ENCODE measurements at regions not wholly inside any gene's neighbourhood (a gene's known extent, or its start where the extent isn't known, plus 50 kb on each side); places are given as distances from the start of the nearest gene placed in this dataset.
"Not testable (repeated sequence)": the region's sequence is repeated elsewhere in the genome, so short reads cannot be mapped to it uniquely, and the experiment has no call there.

DNA sequence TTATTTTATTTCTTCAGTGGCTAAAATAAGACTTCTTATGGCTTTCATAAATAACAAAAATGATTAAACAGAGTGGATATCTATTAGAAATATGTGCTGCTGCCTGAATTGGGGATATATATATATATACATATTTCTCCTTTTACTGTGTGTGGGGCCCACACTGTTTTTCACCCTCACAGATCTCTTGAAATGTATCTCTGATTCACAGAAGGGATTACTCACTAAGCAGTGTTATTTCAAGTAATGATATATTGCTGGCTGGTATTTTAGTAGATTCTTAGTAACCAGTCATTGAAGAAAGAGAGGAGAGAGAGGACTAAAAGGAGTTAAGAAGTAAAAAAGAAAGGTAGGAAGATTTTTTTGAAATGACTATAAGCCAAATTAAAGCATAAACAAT is 308.6 kb upstream of the NRP1 start:
- DNase-seq, result no peak

DNA sequence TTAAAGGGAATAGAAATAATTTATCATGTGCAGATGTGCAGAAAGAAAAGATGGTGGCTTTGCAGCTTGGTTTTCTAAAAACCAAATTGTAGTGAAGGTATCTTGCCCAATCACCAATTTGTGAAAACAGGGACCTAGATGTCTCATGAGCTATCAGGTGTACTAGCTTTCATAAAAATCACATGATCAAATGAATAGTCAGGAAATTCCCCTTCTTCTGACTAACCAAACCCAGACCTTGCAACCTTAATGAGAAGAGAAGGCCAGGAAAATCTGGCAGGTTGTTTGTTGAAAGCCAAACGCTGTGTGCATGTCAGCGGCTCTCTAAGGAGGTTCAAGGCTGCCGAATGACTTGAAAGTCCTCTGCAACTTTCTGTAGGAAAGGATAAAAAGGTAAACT is 304.4 kb upstream of the NRP1 start:
- DNase-seq, result no peak

DNA sequence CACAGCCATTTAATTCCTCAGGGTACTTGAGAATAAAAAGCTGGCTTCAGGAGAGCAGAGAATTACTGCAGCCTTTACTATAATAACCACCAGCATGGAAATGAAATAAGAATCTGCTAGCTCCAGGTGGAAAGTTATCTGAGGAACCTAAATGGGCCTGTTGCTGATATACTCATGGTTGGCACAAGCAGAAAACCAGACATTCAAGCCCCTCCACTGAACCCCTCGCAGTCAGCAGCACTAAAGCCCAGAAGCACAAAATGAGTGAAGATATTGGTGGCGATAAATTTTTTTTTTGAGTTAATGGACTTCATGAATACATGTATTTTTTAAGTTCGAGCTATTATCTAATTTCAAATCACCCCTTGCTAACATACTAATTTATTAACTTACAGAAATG is 303.9 kb upstream of the NRP1 start:
- DNase-seq, result no peak

DNA sequence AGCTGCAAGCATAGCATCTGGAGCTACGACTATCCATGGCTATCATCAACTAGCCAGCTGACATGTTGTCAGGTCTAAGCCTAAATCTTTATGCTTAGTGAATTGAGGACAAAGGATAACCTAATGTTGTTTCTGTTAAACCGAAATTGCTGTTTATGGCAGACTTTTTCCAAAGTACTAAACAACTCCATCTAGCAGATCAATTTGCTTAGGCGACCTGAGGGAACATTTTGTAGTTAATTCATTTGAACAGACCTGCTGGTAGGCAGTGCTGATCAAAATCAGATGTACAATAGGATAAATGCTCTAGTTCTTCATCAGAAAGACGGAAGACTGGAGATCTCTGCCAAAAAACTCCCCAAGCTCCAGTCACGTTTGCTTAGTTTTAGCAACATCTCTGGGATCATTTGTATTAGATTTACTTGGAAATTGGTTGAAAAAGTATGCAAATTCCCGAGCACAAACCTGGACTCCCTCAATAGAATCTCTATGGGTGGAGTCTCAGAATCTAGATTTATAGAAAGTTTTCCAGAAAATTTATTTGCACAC is 301.6 kb upstream of the NRP1 start:
- no peak for DNase-seq

DNA sequence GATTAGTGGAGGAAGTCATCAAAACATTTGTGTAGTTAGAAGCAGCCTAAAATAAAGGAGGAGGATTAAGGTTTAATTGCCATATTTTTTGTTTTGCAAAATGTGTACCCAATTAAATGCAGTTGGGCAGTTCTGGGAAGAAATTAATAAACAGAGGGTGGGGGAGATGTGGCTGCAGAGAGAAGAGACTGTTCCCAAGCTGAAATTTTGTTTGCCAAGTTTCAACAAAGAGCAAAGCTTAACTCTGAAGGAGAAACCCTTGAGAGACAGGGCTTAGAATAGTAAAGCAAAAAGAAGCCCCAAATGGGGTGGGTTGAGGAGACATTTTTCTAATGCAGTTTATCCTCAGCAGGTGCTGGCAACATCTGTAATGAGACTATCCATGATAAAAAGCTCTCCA is 298.0 kb upstream of the NRP1 start:
- DNase-seq, result no peak

DNA sequence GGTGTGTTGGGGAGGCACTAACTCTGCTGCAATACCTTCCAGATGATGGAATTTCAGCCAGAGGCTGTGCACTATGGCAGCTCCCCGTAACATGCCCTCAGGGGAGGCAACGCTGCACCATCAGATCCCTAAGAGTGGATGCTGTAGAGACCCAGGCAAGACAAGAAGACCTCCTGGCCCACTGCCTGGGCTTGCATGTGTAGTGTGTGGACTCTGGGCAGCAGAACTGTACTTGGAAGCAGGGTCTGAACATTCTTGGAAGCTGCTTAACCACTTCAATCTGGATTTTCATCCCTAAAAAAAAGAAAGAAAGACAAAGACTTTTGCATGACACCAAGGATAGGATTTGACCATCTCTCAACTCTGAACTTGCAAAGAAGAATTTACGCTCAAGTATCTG is 297.5 kb upstream of the NRP1 start:
- DNase-seq, result no peak

DNA sequence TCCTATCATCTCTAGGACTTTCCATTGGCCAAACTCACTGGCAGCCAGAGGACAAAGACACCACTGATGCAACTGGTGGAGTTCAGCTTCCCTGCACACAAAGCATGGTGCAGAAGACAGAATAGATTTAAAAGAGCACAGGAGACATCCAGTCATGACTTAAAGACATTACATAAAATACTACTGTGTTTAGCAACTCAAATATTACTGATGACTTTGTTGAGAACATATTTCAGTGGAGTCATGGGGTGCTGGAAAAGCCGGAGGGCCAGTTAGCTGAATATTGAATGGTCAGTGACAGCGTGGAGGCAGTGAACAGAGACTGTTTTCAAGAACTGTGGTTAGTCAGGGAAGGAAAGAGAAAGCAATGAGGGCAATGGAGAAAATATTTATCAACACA is 296.3 kb upstream of the NRP1 start:
- DNase-seq, result no peak

DNA sequence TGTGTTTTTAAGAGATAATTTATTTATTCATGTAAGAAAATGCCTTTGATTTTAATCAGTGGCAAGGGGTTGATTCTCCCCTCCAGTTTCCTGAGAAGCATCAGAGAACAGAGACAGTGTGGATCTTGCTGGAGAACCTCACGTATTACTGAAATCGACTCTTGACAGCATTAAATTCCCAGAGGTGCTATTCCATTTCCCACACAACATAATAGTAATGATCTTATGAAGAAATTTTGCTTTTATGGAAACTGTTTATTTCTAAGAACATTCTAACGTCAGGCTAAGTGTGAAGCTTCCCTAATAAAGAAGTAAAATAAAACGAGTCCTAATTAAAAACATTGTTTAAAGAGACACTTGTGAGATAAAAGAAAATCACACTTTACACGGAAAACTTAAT is 293.1 kb upstream of the NRP1 start:
- no peak for DNase-seq

DNA sequence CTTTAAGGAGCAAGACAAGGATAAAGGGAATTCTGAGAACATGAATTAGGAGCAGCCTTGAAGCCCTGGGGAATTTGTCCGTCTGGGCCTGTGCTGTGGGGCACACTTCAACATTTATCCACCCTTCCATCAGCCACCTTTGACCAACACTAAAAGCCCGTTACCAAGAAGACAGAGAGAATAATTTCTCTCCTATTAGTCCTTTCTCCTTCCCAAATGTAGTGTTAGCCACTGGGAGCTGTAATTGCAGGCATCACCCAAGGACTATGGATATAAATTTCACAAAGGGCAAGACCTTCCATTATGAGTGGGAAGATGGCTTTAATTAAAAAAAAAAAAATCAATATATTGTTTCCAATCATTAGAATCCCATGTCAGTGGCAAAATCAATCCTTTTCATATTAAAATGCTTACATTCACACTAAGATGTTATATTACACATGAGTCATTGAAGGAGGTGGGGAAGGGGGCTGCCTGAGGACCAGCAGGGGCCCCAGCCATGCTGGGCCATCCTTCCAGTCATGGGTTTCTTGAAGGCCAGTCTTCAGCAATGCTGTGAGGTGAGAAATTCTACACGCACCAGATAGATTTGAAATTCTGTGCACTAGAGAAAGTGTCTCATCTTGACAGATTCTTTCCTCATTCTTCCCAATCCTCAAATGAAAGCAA is 292.5 kb upstream of the NRP1 start:
- DNase-seq, result no peak

DNA sequence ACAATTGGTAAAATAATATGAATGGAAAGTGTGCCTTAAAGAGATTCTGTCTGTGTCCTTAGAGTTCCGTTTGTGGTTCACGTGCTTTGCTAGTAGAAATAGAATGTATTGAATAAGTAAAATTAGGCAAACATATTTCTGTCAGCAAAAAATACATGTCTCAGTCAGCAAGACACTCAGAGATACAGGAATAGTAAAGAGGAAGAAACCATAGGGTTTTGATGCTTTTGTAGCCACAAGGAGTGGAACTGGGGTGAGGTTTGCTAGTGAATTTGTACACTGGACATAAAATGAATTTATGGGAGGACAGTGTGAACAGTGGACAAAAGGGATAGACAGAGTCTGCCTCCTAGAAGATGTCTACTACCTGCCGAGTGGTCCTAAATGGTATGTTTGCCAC is 289.2 kb upstream of the NRP1 start:
- DNase-seq, result no peak

DNA sequence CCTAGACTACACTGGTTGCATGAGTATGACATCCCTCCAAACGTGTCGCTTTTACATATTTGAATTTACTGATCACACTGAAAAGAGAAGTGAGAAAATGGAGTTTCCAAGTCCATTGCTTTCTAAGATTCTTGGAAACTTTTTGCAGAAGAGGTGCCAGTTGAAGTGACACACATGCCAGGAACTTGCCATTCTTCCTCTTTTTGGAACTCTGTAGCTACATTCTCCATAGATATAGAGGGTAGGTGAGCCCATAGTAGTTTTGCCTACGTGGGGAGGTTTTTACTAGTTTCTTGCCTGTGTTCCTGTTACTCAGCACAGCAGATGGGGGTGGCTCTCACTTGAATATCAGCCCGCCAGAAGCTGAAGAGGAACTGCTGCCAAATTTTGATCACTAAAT is 286.6 kb upstream of the NRP1 start:
- DNase-seq, result peak; percentile 10

DNA sequence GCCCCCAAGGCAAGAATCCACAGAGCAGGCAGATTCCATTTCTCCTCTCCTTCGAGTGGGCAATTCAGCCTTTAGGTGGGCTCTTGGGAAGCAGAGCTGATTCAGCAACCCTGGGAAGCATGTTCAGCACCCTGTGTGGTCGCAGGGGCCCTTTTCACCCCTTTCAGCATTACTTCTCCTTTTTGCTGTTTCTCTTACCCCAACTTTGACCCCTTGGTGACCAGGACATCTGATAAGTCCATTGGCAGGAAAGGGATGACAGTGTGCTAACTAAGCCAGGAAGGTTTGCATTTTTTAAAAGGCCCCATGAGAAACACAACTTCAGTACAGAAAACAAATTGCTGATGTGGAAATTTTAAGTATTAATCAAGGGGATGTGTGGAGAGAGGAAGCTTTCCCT is 283.7 kb upstream of the NRP1 start:
- no peak for DNase-seq

DNA sequence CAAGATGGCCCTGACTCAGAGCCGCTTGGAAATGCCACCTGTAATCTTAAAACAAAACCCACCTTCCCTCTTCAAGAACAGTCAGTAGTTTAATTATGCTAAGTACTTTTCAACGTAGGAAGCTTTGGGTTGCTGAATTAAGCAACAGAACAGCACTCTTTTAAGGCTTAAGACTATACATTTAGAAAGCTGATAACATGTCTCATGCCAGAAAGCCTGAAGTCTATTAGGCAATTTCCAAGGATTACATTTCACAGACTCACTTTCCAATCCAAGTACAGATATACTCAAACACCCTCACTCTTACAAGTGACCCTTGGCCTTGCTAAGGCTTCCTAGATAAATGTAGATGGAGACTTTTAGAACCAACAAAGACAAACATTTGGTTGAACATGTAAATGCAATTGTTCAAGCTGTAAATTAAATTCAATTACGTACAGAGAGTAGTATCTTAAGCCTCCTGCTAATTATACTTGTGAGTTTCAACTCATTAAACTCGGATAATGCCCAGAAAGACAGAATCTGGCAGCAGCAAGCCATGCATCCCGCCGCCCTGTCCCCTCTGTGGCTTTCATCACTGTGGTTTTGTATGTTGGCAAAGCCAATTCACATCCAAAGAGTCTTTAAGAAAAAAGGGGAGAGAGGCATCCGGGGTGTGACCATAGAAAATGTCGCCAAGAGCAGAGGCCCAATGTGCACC is 283.1 kb upstream of the NRP1 start:
- DNase-seq, result no peak

DNA sequence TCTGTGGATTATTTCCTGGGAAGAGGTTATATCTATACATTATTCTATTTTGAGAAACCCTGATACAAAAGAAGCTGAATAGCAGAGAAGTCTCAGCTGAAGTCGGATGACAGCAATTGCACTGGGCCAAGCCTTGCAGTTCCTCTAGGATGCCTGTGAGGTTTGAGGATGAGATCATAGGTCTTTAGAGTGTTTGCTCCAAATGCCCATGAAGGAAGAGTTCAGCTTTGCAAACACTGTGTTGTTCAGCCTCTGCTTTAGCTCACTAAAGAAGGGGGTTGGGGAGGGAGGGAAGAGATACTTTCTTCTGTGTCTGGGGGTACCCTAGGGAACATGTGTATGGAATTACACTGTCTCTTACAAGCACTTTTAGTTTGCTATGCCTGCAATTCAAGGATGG is 282.5 kb upstream of the NRP1 start:
- DNase-seq, result no peak

DNA sequence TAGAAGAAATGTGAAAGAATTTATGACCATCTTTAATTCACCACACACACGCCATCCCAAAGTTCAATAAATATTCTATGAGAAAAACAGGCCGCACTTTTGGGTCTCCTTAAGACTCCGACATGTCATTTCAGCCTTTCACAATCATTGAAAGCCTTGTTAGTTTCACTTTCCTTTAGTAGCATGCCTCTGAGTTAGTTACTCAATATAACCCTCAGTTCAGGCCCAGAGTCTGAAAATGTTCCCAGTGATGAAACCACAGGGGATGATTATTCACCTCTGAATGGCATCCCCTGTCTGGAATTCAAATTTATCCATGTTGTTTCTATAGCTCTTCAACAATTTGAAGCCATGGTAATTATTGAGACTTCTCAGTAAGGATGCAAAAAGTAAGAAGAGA is 278.1 kb upstream of the NRP1 start:
- no peak for DNase-seq

DNA sequence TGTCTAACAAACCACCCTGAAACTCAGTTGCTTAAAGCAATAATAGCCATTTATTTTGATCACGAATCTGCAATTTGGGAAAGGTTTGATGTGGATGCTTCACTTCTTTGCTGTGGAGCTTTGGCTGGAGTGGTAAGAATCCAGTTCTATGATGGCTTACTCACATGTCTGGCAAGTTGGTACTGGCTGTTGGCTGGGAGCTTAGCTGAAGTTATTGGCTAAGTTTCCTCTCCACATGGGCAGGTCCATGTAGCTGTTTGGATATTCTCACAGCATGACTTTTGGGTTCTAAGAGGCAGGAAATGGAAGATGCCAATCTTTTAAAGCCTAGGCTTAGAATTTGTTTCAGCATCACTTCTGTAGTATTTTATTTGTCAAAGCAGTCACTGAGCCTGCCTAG is 277.6 kb upstream of the NRP1 start:
- no peak for DNase-seq

DNA sequence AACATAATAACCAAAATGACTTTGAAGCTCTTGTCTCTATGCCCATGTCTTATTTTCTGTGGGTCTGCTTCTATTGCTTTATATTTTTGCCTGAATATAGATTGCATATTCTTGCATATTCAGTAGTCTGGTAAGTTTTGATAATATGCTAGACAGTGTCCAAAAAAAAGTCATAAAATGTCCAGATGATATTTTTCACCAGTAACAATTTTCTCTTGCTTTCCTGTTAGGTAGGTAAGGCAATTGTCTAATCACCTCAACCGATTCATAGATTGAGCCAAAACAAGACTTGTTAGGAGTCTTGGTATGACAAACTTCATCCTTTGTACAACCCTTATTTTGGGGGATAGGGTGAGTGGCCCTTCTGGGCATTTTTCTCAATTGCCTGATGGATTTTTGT is 277.0 kb upstream of the NRP1 start:
- no peak for DNase-seq

DNA sequence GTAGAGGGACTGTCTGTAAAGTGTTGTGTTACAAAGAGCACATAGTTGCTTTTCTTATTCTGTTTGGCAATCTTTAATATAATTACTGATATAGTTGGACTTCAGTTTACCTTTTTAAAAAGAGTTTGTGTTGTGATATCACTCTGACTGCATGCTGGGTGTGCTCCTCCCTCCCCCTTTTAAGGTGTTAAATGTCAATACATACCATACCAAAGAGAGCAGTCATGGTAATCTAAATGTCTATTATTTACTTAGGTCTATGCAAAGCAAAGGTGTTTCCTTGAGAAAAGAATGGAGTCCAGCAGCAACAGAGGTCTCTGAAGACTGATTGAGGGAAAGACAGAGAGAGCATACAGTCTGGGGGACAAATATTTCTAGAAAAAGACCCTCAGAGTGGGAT is 275.1 kb upstream of the NRP1 start:
- no peak for DNase-seq

DNA sequence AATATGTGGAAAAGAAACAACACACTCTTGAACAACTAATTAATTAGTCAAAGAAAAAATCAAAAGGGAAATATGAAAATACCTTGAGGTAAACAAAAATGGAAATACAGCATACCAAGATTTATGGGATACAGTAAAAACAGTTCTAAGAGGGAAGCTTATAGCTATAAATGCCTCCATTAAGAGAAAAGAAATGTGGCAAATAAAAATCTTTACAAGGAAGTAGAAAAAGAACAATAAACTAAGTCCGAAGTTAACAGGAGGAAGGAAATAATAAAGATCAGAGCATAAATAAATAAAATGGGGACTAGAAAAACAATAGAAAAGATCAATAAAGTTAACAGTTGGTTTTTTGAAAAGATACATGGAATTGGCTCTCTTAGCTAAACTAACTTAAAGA is 267.8 kb upstream of the NRP1 start:
- no peak for DNase-seq

DNA sequence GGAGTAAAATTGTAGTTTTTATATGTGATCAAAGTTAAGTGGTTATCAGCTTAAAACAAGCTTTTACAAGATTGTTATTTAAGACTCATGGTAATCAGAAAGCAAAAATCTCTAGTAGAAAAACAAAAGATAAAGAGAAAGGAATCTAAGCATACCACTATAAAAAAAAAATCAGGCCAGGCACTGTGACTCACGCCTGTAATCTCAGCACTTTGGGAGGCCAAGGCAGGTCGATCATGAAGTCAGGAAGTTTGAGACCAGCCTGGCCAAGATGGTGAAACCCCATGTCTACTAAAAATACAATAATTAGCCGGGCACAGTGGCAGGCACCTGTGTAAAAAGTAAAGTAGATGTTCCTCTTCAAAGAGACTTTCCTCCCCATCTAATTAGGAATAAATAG is 265.9 kb upstream of the NRP1 start:
- DNase-seq, result no peak

DNA sequence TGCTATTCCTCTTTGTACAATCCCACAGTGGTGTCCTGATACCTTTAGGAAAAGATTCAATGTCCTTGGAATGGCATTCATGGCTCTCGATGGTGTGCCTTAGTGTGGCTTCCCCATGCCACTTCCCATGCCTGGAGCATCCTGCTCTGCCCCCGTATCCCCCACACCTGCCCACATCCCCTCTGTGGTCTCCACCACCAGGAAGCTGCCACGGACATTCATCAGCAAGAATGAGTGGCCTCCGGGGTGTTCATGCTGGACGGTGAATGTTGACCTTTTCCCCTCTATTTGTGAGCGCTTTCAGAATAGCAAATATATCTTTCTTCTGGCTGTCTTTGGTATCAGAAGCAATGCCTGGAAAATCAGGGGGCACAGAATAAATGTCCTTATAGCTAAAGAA is 262.0 kb upstream of the NRP1 start:
- no peak for DNase-seq

DNA sequence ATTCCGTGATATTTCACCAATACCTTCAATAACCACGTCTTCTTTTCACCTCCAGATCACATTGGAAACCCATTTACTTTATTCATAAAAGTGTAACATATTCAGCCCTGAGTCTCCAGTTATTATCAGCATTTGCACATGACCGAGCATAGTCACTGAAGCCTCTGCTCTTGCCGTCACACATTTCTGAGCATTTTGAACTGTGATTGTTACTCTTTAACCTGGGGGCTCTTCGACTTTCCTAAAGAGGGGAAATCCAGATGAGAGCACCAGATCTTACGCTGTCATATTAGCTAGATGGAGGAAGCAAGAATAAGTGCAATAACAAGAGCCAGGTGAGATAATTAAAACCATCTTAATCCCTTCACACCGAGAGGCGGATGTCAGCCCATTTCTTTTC is 260.0 kb upstream of the NRP1 start:
- no peak for DNase-seq

DNA sequence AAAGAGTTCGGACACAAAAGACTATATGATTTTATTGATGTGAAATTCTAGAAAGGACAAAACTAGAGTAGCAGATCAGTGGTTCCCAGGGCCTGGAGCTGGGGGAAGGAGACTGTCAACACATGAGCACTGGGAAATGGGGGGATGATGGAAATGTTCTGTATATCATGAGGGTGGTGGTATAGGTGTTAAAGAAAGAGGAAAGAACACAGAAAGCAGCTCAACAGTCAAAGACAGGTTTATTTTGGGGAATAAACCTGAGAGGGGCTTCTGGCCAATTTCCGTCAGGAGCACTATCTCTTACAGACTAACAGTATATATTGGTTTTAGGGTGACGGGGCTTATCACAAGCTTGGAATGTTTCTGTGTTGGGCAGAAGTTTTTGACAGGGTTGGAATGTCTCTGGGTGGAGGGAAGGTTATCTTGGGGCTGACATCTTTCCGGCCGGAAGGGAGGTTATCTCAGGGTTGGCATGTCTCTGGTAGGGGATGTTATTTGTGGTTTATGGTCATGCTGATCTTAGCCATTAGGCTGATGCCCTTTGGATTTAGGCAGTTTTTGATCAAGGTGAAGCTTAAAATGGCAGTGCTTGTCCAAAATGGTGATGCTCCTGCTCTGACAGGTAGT is 254.6 kb upstream of the NRP1 start:
- DNase-seq, result no peak

DNA sequence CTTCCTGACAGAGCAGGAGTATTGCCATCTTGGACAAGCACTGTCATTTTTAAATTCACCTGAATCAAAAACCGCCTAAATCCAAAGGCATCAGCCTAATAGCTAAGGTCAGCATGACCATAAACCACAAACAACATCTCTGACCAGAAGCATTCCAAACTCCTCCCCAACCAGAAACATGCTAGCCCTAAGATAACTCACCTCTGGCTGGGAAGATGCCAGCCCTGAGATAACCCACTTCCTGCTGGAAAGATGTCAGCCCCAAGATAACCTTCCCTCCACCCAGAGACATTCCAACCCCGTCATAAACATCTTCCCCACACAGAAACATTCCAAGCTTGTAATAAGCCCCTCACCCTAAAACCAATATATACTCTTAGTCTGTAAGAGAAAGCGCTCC is 250.1 kb upstream of the NRP1 start:
- DNase-seq, result not testable (repeated sequence)

DNA sequence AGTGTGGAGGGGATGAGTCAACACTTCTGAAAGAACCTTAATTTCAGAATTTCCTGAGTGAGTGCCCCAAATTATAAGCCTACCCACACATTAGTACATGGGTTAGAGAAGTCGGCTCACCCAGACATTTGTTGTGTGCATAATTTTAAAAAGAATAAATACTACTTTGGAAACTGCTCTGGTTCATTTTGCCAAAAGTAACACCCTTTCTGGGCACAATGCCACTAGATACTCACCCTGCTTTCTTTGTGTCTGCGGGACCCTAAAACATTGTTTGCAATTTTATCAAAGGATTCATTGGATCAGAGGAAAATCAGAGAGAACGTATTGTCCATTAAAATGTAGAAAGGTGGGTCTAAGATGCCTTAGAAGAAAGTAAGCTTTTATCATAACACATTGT is 245.5 kb upstream of the NRP1 start:
- DNase-seq, result no peak
